ENCODE measurements at regions not wholly inside any gene's neighbourhood (a gene's known extent, or its start where the extent isn't known, plus 50 kb on each side); places are given as distances from the start of the nearest gene placed in this dataset.
"Not testable (repeated sequence)": the region's sequence is repeated elsewhere in the genome, so short reads cannot be mapped to it uniquely, and the experiment has no call there.

GRCh38 chr6:121917834-121918559 lies 481.5 kb upstream of the HSF2 start:
- no peak for DNase-seq (ENCODE audit: low read depth, low spot score)

DNA sequence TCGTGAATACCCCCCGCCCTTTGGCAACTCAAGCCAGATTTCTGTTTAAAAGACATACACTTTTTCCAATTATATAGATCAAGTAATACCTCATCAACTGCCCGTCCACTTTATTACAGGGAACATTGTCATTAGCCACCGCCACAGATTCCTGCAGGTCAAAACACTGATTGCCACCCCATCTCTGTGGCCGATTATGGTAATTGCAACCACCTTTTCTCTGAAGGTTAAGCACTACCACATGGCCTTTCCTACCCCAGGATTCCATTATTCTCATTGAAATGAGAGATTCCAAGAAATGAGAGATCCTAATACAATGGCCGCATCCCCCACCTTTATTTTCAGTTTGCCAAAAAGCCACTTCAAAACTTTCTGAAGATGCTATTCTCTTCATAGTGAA lies 478.8 kb upstream of the HSF2 start:
- DNase-seq (ENCODE audit: low read depth, low spot score): no peak

- no peak for DNase-seq (ENCODE audit: low read depth, low spot score)
Observed at GRCh38 chr6:121925024-121925423, 474.4 kb upstream of the HSF2 start.

- DNase-seq (ENCODE audit: low read depth, low spot score): no peak
Observed at GRCh38 chr6:121925534-121926255, 473.8 kb upstream of the HSF2 start.

DNA sequence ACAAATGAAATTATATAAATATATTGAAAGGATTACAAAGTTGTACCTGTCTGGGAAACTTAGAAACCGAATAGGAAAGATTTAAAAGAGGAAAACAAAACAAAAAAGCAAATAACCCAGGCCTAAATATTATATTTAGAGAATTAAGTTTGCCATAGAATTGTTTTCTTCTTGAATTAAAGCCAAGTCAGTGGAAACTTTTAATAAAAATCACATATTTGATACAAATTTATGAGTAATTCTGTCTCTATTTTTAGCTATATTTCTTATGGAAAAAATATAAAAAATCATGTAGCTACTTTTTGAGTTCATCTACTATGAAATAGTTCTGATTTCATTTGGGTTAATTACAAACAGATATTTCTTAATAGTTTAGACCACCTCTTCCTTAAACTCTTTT lies 470.2 kb upstream of the HSF2 start:
- DNase-seq (ENCODE audit: low read depth, low spot score): no peak

DNA sequence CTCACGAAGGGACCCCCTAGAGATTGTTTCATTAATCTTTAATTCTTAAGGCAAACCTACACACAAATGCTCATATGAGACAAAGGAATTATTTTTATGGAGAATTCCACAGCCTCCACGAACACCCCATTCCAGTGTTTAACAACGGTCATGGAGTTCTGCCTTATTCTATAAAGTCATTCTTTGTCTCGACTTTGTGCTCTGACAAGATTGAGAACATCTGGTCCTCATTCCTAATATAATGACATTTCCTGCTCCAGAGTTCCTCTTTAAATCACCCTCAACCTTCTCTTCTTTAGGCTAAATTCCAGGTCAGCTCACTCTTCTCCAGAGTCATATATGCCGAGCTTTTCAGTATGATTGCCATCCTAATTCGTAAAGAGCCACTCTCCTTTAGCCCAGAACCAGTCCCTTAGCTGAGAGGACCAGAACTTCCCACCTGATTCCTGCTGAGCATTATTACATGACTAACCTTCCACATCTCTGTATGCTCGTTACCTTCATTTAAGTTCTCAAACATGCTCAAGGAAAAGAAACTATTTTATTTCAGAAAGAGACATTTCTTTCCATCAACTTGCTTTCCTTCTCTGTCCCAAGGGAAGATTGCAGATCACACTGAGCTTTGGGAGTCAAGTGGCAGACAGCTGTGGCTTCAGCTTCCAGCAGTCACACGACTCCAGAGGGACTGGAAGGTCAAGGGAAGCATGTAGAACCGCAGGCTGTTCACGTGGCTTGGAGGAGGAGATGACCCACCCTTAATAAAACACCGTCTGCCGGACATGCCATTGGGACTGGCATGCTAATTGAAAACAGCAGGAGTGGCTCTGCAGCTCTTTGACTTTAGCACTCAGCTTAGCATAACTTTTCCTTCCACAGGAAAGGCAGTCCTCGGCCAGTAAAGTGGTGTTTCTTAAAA lies 467.1 kb upstream of the HSF2 start:
- peak; percentile 80 for DNase-seq (ENCODE audit: low read depth, low spot score)

GRCh38 chr6:121934451-121934850 lies 465.0 kb upstream of the HSF2 start:
- DNase-seq (ENCODE audit: low read depth, low spot score): no peak

DNA sequence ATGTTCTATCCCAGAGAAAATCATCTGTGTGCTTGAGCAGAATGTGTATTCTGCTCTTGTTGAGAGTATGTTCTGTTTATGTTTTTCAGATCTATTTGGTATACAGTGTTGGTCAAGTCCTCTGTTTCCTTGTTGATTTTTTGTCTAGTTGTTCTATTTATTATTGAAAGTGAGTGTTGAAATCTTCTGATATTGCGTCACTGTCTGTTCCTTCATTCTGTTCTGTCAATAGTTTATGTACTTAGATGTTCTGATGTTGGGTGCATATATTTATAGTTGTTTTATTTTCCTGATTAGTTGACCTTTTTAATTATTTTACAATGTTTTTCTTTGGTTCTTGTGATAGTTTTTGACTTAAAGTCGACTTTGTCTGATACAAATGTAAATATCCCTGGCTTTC lies 458.7 kb upstream of the HSF2 start:
- no peak for DNase-seq (ENCODE audit: low read depth, low spot score)

DNA sequence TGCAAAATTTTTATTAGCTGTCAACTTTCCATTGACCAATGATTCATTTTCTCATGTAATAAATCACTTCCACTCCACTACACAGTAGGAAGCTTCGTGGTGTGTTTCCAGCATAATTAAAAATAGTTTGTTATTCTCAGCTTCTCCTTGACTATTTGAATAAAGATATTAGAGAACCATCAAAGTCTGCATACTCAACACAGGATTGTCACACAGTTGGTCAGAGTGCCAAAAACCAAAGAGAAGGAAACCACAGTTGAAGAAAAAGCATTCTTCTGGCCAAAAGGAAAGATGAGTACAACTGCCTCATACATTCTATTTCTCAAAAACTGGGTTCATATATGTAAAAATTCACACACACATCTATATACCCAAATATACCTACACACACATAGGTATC lies 455.1 kb upstream of the HSF2 start:
- DNase-seq (ENCODE audit: low read depth, low spot score): no peak

- no peak for DNase-seq (ENCODE audit: low read depth, low spot score)
Observed at GRCh38 chr6:121951123-121951522, 448.3 kb upstream of the HSF2 start.

GRCh38 chr6:121951918-121952379 lies 447.5 kb upstream of the HSF2 start:
- DNase-seq (ENCODE audit: low read depth, low spot score): peak; percentile 39

- not testable (repeated sequence) for DNase-seq (ENCODE audit: low read depth, low spot score)
Observed at GRCh38 chr6:121955401-121955800, 444.1 kb upstream of the HSF2 start.

- DNase-seq (ENCODE audit: low read depth, low spot score): no peak
Observed at GRCh38 chr6:121956782-121957181, 442.7 kb upstream of the HSF2 start.

DNA sequence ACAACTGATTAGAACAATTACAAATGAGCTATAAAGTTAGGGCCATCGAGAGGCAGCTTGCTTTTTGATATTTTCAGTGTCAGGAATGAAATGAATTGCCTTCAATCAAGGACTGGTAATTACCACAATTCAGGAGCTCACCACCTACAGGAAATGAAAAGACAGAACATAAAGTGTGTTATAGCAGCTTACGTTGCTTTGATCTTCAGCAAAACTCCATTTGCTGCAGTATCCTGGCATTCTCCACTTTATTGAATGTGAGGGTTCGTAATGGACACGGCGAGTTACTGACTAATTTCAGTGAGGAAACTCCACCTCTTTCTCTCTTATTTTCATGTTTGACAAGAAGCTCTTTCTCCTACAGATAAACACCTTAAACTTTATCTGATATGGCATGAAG lies 440.0 kb upstream of the HSF2 start:
- DNase-seq (ENCODE audit: low read depth, low spot score): no peak

DNA sequence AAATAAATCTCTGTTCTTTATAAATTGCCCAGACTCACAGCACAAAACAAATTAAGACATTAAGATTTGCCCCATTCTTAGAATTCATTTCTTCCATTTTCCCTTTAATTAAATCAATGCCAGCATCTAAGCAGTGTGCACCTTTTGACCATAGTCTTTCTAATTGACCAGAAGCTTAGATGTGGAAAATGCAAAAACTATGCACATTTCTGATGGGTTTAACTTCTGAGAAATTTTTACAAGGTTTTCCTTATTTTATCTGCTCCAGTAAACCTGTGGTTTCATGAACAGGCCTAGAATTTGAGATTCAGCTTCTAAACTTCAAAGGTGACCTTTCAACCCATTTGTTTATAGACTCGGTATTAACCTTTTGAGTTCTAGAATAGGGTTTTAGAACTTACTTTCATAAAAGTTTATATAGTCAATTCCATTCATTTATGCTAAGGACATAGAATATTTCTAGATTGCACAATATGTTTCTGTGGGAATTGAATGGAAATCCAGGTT lies 437.8 kb upstream of the HSF2 start:
- no peak for DNase-seq (ENCODE audit: low read depth, low spot score)

GRCh38 chr6:121963826-121964225 lies 435.6 kb upstream of the HSF2 start:
- DNase-seq (ENCODE audit: low read depth, low spot score): no peak

- no peak for DNase-seq (ENCODE audit: low read depth, low spot score)
Observed at GRCh38 chr6:121965739-121966138, 433.7 kb upstream of the HSF2 start.

DNA sequence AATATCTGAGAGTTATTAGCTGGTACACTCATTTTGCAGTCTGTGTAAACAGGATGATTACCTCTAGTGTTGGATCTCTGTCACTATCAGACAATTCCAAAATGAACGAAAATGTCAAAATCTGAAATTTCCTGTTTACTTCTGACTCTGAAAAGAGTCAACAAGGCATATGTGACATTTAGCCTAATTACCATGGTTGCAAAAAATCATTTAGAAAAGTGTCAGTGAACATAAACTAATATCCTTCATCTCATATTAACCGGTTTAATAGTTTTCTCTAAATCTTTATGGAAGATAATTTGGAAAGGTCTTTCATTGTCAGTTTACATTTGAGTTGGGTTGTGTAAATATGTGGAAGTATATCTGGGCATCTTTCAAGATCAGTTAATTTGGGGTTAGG lies 431.8 kb upstream of the HSF2 start:
- DNase-seq (ENCODE audit: low read depth, low spot score): no peak

GRCh38 chr6:121971931-121972335 lies 427.5 kb upstream of the HSF2 start:
- DNase-seq (ENCODE audit: low read depth, low spot score): no peak

GRCh38 chr6:121984956-121985355 lies 414.5 kb upstream of the HSF2 start:
- no peak for DNase-seq (ENCODE audit: low read depth, low spot score)

DNA sequence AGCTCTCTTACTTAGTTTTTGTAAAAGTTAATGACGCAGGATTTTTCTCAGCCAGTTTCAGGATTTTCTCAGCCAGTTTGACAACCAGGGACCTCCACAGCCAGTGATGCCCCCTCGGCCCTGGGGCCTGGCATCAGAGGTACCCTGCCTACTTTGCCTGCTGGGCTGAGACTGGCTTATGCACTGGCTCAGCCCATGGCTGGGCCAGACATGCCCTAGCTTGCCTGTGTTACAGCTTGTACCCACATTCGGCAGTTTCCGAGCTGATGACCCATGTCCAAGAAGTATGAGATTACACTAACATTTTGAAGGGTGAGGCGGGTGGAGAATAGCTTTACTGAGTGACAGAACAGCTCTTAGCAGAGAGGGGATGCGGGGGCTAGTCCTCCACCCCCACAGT lies 406.1 kb upstream of the HSF2 start:
- no peak for DNase-seq (ENCODE audit: low read depth, low spot score)

DNA sequence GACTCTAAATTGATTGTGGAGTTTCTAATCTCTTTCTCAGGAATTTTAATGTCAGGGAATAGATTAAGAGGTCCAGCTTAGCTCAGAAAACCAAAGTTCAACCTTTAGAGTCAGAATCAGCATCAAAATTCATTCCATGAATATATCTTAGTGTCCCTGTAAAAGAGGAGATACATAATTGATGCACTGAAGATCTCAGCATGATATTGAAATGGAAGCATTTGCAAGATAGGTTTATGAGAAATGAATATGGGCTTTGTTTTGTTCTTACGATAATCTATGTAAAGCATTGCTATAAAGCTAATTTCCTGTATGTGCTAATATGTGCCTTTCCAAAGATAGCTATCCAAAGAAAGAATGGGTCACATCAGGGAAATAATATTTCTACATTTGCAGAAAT lies 404.5 kb upstream of the HSF2 start:
- no peak for DNase-seq (ENCODE audit: low read depth, low spot score)

Measured in brain pericyte (primary cell).